ENCODE measurements at regions not wholly inside any gene's neighbourhood (a gene's known extent, or its start where the extent isn't known, plus 50 kb on each side); places are given as distances from the start of the nearest gene placed in this dataset.

DNA sequence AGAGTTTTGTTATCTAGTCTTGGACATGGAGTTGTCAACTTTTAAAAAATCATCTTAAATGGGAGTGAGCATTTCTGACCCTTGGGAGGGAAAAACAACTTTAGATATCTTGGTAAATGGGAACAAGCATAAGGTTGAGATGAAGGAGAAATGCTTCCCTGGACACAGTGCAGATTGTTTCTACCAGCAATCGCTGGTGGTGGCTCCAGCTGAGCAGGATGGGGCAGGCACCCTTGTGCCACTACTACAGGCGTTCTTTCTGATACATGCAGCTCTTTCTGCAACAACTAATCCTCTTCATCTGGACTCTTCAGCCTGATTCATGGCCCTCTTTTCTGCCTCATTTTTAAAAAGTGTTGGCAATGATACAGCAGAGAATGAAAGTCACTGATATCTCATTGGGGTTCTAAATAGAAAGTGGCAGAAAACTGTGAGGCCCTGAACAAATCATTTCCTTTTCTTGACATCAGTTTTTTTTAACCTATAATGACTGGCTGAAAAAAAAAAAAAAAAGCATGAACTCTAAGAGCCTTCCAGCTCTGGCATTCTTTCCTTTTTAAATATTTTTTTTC lies 409.4 kb upstream of the PTGER4 start:
- Histone ChIP-seq H3K9me3 (ENCODE audit: low read length) (no peaks in the 10 kb centered on the region), H3K27ac (ENCODE audit: low read depth, low read length, poor library complexity, severe bottlenecking) (no peak overlapping the region), H3K27me3 (ENCODE audit: insufficient read depth, low read length) (no peaks in the 10 kb centered on the region), H3K79me2 (ENCODE audit: insufficient read depth, low read length) (no peaks in the 10 kb centered on the region), H3F3A (ENCODE audit: insufficient read depth, low read length) (no peaks in the 10 kb centered on the region), H4K20me1 (ENCODE audit: insufficient read depth, low read length) (no peaks in the 10 kb centered on the region), H3K4me1 (ENCODE audit: insufficient read depth, low read length, severe bottlenecking) (no peaks in the 10 kb centered on the region), H3K4me3 (ENCODE audit: low read depth, low read length, poor library complexity, severe bottlenecking) (no peak overlapping the region), H2AFZ (ENCODE audit: low read length) (no peak overlapping the region; the same call in 1 of the 2 replicates), H3K9me2 (ENCODE audit: low read depth, low read length) (no peaks in the 10 kb centered on the region), H3K9ac (ENCODE audit: low read length) (no peak overlapping the region), H3K36me3 (ENCODE audit: insufficient read depth, low read length) (no peaks in the 10 kb centered on the region), H3K4me2 (ENCODE audit: low read length) (no peak overlapping the region)
- no peak for TF ChIP-seq EZH2 (IDR thresholded peaks at IDR 0.05; ENCODE audit: borderline replicate concordance, low read length)
- TF ChIP-seq, protein P1, sequence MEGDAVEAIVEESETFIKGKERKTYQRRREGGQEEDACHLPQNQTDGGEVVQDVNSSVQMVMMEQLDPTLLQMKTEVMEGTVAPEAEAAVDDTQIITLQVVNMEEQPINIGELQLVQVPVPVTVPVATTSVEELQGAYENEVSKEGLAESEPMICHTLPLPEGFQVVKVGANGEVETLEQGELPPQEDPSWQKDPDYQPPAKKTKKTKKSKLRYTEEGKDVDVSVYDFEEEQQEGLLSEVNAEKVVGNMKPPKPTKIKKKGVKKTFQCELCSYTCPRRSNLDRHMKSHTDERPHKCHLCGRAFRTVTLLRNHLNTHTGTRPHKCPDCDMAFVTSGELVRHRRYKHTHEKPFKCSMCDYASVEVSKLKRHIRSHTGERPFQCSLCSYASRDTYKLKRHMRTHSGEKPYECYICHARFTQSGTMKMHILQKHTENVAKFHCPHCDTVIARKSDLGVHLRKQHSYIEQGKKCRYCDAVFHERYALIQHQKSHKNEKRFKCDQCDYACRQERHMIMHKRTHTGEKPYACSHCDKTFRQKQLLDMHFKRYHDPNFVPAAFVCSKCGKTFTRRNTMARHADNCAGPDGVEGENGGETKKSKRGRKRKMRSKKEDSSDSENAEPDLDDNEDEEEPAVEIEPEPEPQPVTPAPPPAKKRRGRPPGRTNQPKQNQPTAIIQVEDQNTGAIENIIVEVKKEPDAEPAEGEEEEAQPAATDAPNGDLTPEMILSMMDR (IDR thresholded peaks at IDR 0.05; ENCODE audit: low read length), result no peak

DNA sequence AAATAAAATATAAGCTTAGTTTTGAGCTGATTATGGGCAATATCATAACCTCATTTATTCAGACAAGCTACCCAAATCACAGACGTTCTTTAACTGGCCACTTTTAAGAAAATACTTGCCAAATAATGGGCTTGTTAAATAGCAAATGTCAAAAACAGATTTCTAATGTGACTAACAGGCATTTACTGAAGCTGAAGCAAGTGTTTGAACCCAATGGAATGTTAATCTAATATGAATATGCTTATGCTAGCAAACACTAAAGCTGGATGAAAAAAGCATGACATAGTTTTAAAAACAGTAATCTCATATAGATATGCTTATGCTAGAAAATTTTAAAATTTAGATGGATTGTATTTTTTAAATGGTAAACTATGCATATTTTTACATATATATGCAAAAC lies 411.6 kb upstream of the PTGER4 start:
- Histone ChIP-seq H3K4me1 (ENCODE audit: insufficient read depth, low read length, severe bottlenecking) (no peaks in the 10 kb centered on the region), H4K20me1 (ENCODE audit: insufficient read depth, low read length) (no peaks in the 10 kb centered on the region), H3K79me2 (ENCODE audit: insufficient read depth, low read length) (no peaks in the 10 kb centered on the region), H3K27me3 (ENCODE audit: insufficient read depth, low read length) (no peaks in the 10 kb centered on the region), H3K9me3 (ENCODE audit: low read length) (no peaks in the 10 kb centered on the region), H3K9ac (ENCODE audit: low read length) (no peak overlapping the region), H2AFZ (ENCODE audit: low read length) (no peak overlapping the region), H3K27ac (ENCODE audit: low read depth, low read length, poor library complexity, severe bottlenecking) (no peak overlapping the region), H3K9me2 (ENCODE audit: low read depth, low read length) (no peaks in the 10 kb centered on the region), H3F3A (ENCODE audit: insufficient read depth, low read length) (no peaks in the 10 kb centered on the region), H3K4me2 (ENCODE audit: low read length) (no peak overlapping the region), H3K4me3 (ENCODE audit: low read depth, low read length, poor library complexity, severe bottlenecking) (no peak overlapping the region), H3K36me3 (ENCODE audit: insufficient read depth, low read length) (no peaks in the 10 kb centered on the region)
- TF ChIP-seq, protein P1 (IDR thresholded peaks at IDR 0.05; ENCODE audit: low read length), result no peak
- no peak for TF ChIP-seq EZH2 (IDR thresholded peaks at IDR 0.05; ENCODE audit: borderline replicate concordance, low read length)

DNA sequence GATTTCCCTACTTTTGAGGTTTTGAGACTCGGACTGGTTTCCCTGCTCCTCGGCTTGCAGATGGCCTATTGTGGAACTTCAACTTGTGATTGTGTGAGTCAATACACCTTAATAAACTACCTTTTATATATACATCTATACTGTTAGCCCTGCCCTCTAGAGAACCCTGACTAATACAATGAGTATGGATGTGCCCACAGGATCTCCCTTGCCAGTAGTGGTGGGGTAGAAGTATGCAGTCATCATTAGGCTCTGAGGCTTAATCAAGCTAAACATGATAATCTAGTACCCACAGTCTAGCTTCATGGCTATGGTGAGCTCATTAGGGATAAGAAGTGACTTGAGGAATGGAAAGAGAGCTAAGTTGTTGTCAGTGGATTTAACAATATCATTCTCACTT lies 412.8 kb upstream of the PTGER4 start:
- TF ChIP-seq, protein P1 (IDR thresholded peaks at IDR 0.05; ENCODE audit: low read length), result no peak
- no peak for TF ChIP-seq EZH2 (IDR thresholded peaks at IDR 0.05; ENCODE audit: borderline replicate concordance, low read length)
- H3F3A ChIP-seq (ENCODE audit: insufficient read depth, low read length), result no peaks in the 10 kb centered on the region
- no peaks in the 10 kb centered on the region for H3K79me2 ChIP-seq (ENCODE audit: insufficient read depth, low read length)
- H3K9ac ChIP-seq (ENCODE audit: low read length), result no peak overlapping the region
- no peaks in the 10 kb centered on the region for H4K20me1 ChIP-seq (ENCODE audit: insufficient read depth, low read length)
- no peaks in the 10 kb centered on the region for H3K4me1 ChIP-seq (ENCODE audit: insufficient read depth, low read length, severe bottlenecking)
- no peak overlapping the region for H3K27ac ChIP-seq (ENCODE audit: low read depth, low read length, poor library complexity, severe bottlenecking)
- H3K27me3 ChIP-seq (ENCODE audit: insufficient read depth, low read length), result no peaks in the 10 kb centered on the region
- no peaks in the 10 kb centered on the region for H3K36me3 ChIP-seq (ENCODE audit: insufficient read depth, low read length)
- H3K4me2 ChIP-seq (ENCODE audit: low read length), result no peak overlapping the region
- H2AFZ ChIP-seq (ENCODE audit: low read length), result no peak overlapping the region
- no peaks in the 10 kb centered on the region for H3K9me2 ChIP-seq (ENCODE audit: low read depth, low read length)
- no peaks in the 10 kb centered on the region for H3K9me3 ChIP-seq (ENCODE audit: low read length)
- no peak overlapping the region for H3K4me3 ChIP-seq (ENCODE audit: low read depth, low read length, poor library complexity, severe bottlenecking)
